KOPT-K1 (cell line): ENCODE measurements at regions not wholly inside any gene's neighbourhood (a gene's known extent, or its start where the extent isn't known, plus 50 kb on each side); places are given as distances from the start of the nearest gene placed in this dataset.

Source experiments
- H3K27ac ChIP-seq: fragments of 200-600 bp; sonication (generic); 2 replicates; pipeline ENCODE4 v1.5.1; 2016; ENCODE audit warnings: antibody characterized with exemption, mild to moderate bottlenecking, low read depth, low read length; ENCODE audit not compliant: poor library complexity, severe bottlenecking
- H3K36me3 ChIP-seq: fragments of 200-600 bp; sonication (generic); 2 replicates; pipeline ENCODE4 v1.5.1; 2017; ENCODE audit warnings: antibody characterized with exemption, mild to moderate bottlenecking, low read length, moderate library complexity; ENCODE audit not compliant: insufficient read depth
- H3K9me3 ChIP-seq: fragments of 200-600 bp; sonication (generic); 2 replicates; pipeline ENCODE4 v1.5.1; 2017; ENCODE audit warnings: antibody characterized with exemption, low read length, mild to moderate bottlenecking; ENCODE audit not compliant: insufficient read depth, poor library complexity, severe bottlenecking

DNA sequence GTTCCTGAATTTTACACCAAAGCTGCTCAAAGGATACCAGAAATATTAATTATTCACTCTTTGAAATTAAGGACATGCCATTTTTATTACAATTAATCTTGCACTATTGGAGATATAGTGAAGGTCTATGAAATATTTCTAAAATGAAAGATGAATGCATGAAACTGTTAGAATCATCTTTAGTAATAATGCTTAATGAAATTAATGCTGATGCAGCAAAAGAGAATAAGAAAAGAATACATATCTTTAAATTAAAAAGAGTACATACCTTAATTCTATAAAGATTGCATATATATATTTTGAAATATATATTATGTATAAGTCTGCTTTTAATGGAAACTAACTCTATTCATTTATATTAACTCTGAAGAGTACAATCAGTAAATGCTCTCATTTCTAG, 236.0 kb downstream of the ALX1 start:
- no peak overlapping the region for H3K27ac ChIP-seq
- H3K9me3 ChIP-seq = no peaks in the 10 kb centered on the region
- no peaks in the 10 kb centered on the region for H3K36me3 ChIP-seq

DNA sequence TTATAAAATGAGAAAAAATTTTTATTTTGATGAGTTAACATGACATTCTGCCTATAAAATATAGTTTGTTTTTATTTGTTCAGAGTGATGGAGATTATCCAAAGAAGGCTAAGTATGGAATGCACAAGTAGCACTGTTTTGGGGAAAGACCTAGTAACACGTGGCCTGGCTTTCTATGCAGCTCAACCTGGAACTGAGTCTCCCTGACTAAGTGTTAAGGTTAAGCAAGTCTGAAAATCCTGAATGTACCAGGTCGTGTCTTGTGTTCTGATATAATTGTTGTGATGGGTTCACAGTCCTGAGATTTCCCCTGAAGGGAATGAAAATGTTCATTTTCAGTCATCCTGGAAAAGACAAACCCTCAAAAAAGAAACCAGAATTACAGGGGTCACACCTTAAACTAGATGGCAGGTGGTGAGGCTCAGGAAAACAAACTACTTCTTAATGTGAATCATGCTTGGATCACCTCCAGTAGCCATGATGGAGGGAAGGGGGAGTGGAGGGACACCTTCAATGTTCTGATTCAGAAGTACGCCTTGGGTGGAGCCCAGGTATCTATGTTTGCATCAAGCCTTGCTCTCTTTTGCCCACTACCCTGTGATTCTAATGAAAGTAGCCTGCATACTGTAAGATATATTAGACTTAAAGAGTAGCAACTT, 236.8 kb downstream of the ALX1 start:
- H3K27ac ChIP-seq = no peak overlapping the region
- H3K9me3 ChIP-seq = no peaks in the 10 kb centered on the region
- no peaks in the 10 kb centered on the region for H3K36me3 ChIP-seq

GRCh38 chr12:85519163-85519562, 239.1 kb downstream of the ALX1 start:
- H3K27ac ChIP-seq = no peak overlapping the region
- H3K36me3 ChIP-seq = no peaks in the 10 kb centered on the region
- H3K9me3 ChIP-seq = no peaks in the 10 kb centered on the region

- Histone ChIP-seq H3K27ac (no peak overlapping the region), H3K9me3 (peaks cover 3% of the 10 kb centered on the region), H3K36me3 (no peaks in the 10 kb centered on the region)
These were observed 243.2 kb downstream of the ALX1 start for GRCh38 chr12:85523197-85523596.

DNA sequence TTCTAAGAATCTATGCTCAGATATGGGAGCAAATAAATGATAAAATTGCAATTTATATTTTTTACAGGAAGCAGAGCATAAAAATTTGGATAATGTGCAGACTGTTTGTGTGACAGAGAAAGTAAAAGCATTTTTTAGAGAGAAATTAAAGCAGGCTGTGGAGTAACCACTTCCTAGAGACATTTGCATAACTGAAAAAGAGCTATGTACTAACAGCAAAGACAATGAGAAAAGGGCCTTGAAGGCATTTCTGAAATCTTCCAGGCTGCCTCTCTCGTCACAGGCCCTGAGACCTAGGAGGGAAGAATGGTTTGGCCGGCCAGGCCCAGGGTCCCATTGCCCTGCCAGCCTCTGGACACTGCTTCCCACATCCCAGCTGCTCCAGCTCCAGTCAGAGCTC, 247.2 kb downstream of the ALX1 start:
- Histone ChIP-seq H3K27ac (peak overlapping the region; percentile 86), H3K36me3 (no peaks in the 10 kb centered on the region)

GRCh38 chr12:85529896-85530295, 249.9 kb downstream of the ALX1 start:
- H3K36me3 ChIP-seq = no peaks in the 10 kb centered on the region
- peaks cover 3% of the 10 kb centered on the region for H3K9me3 ChIP-seq
- no peak overlapping the region for H3K27ac ChIP-seq

More for the DNA sequence above, 247.2 kb downstream of the ALX1 start:
- H3K9me3 ChIP-seq = peaks cover 3% of the 10 kb centered on the region

DNA sequence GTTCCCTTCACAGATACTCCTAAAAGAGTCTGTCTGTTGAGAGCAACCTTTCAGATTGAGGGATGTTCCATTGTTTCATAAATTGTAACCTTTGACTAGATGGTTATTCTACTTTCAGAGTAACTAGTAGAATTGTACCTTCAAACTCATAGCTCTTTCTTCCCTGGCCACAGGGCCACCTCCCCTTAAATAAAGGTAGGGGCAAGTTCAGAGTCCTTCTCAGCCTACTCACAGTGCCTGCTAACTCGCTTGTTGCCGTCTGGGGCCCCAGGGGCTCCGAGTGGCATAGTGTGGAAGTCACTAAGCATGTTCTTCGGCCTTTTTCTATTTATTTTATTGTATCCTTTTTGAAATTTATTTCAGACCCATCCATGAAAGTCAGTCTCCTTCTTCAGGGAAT, 250.4 kb downstream of the ALX1 start:
- peaks cover 3% of the 10 kb centered on the region for H3K9me3 ChIP-seq
- H3K36me3 ChIP-seq = no peaks in the 10 kb centered on the region
- H3K27ac ChIP-seq = no peak overlapping the region

DNA sequence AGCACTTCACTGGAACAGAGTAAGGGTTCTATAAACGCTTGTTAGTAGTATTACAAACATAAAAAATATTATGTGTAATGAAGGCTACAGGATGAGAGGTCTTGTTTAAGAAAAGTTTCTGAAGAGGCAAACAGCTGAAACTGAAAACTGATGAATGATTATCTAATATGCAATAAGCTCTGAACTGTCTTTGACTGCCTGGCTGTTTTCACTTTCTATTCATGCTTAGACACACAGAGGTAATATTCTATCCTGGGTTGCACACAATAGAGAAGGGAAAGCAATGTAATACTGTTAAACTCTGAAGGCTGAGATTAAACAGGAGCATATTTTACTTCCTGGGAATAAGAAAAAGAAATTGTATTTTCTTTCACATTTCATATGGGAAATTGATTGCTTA, 251.3 kb downstream of the ALX1 start:
- Histone ChIP-seq H3K9me3 (peaks cover 2% of the 10 kb centered on the region), H3K36me3 (no peaks in the 10 kb centered on the region), H3K27ac (no peak overlapping the region)

DNA sequence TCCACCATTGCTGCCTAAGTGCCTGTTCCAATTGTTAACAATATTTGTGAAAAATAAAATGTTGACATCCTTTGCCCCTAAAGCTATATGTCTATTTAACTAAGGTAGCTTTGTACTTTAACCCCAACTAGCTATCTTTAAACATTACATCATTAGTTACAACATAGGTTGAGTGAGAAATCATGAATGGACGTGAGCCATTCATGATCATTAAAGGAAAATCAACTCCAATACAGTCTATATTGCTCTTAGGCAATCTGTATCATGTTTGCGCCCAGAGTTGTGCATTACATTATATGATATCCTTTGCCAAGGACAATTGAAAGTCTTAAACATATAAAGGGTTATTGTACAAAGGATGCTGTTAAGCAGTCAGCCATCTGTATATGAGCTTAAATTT, 269.6 kb downstream of the ALX1 start:
- Histone ChIP-seq H3K9me3 (no peaks in the 10 kb centered on the region), H3K36me3 (no peaks in the 10 kb centered on the region), H3K27ac (no peak overlapping the region)

DNA sequence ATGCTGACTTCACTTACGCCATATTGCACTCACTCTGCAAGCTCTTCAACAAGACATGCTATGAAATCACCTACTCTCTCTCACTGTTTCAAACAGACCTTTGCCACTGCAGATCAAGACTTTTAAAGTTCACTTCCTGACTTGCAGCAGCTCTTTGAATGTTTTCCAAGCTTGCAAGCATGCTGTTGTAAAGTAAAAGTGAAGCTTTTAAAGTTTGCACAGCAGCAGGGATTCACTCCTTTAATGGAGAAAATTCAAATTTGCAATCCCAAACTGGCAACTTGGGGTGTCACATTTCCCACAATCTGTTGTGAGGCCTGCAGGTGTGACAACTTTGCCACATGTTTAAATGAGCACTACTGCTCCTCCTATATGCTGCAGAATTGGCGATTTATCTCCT, 270.9 kb downstream of the ALX1 start:
- no peak overlapping the region for H3K27ac ChIP-seq
- H3K9me3 ChIP-seq = no peaks in the 10 kb centered on the region
- no peaks in the 10 kb centered on the region for H3K36me3 ChIP-seq

DNA sequence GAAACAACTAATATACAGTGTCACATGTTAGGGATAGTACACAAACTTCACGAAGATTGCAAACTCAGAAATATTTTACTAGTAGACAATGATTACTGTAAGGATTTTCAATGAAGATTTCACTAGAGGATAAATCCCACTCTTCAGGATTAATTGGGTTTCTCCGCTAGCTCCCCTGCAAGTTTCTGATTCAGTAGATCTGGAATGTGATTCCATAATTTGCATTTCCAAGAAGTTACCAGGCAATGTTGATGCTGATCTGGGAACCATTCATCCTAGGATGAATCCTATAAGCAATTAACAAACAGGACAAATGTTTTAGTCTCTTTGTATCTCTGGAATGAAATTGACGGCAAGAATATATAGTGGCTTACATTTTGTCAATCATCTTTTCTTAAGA, 272.4 kb downstream of the ALX1 start:
- no peak overlapping the region for H3K27ac ChIP-seq
- no peaks in the 10 kb centered on the region for H3K9me3 ChIP-seq
- no peaks in the 10 kb centered on the region for H3K36me3 ChIP-seq

GRCh38 chr12:85557850-85558249, 277.8 kb downstream of the ALX1 start:
- no peak overlapping the region for H3K27ac ChIP-seq
- H3K9me3 ChIP-seq = no peaks in the 10 kb centered on the region
- no peaks in the 10 kb centered on the region for H3K36me3 ChIP-seq

DNA sequence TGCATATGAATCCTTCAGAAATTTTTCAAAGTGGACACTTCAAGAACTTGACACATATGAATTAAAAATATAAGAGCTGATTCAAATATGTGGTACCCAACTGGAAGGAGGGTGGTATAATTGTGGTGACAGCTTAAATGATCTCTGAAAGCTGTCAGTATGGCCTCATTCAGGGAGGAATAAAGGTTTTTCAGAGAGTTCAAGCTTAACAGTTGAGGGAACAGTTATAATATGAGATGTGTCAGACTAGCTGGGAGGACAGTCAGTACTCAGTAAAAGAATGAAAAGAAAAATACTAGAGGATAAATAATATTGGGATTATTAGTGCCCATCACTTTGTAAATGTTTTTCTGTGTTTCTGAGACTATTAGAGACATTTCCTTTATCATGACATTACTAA, 277.5 kb downstream of the RASSF9 start:
- Histone ChIP-seq H3K27ac (no peak overlapping the region), H3K36me3 (no peaks in the 10 kb centered on the region), H3K9me3 (no peaks in the 10 kb centered on the region)

DNA sequence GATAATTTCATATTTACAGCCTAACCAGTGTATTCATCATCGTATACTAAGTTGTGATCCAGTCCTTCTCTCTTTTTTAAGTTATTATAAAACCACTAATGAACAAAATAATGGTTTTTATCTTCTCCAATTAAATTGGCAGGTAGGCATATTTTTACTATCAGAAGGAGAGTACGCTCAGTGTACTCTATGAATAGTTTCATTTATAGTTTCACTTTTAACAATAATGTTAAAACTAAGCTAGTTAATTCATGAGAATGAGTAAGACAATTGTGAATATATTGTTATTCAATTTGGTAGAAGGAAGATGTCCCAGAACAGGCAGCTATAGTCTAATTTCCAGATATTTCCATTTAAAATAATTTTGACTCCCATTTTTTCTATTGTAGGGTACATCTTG, 277.1 kb downstream of the RASSF9 start:
- H3K36me3 ChIP-seq = no peaks in the 10 kb centered on the region
- no peak overlapping the region for H3K27ac ChIP-seq
- no peaks in the 10 kb centered on the region for H3K9me3 ChIP-seq

GRCh38 chr12:85559536-85559935, 276.7 kb downstream of the RASSF9 start:
- Histone ChIP-seq H3K27ac (no peak overlapping the region), H3K36me3 (no peaks in the 10 kb centered on the region), H3K9me3 (no peaks in the 10 kb centered on the region)

DNA sequence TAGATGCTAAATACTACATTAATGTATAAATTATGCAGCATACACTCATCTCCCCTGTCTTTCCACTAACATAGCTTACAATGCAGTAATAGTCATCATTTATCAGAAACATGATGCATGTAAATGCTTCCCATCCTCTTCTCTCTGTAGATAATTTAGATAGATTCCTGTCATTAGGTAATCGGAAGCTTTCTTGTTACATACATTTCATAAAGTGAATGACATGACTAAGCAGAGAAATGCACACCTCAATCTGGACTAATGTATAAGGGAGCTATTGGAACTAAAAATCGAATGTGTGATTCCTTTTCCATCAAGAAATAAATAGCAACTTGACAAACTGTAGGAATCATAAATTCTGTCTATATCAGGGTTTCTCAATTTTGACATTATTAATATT, 273.4 kb downstream of the RASSF9 start:
- H3K9me3 ChIP-seq = no peaks in the 10 kb centered on the region
- no peak overlapping the region for H3K27ac ChIP-seq
- H3K36me3 ChIP-seq = no peaks in the 10 kb centered on the region
